ENCODE measurements at regions not wholly inside any gene's neighbourhood (a gene's known extent, or its start where the extent isn't known, plus 50 kb on each side); places are given as distances from the start of the nearest gene placed in this dataset.

- DNase-seq (ENCODE audit: low spot score) = no peak
These were observed 374.8 kb upstream of the TRIB2 start for GRCh38 chr2:12341920-12342319.

DNA sequence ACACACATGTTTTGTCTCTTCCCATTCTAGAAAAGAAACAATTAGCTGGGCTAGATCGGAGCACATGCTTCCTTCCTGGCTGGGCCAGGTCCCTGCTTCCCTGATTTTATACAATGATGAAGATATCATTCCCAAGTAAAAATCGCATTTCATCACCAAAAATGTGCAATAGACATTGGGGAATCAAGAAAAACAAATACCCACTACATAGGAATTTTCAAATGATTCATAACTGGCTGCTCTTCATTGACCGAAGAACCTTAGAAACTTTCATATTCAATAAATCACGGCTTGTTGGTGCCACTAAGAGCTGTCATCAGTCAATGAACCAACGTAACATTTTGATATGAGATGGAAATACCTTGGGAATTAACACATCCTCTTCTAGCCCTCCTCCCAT lies 373.6 kb upstream of the TRIB2 start:
- DNase-seq (ENCODE audit: low spot score) = no peak

GRCh38 chr2:12347066-12347493 lies 369.7 kb upstream of the TRIB2 start:
- peak; percentile 25 for DNase-seq (ENCODE audit: low spot score)

DNA sequence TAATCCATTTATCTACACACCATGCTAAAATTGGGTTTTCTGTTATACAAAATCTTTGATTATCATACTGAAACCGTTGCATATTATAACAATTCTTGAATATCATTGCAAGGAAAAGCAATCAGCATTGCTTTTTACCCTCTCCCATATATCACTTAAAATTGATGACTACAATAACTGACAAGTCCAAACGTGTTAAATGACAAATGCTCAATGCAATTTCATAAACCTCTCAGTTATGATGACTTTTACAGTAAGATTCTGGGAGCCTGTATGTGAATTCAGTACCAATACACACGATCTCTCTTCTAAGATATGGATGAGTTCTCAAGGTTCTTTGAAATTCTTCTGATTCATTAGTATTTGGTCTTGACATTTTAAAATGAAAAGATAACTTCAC lies 368.5 kb upstream of the TRIB2 start:
- no peak for DNase-seq (ENCODE audit: low spot score)

- no peak for DNase-seq (ENCODE audit: low spot score)
These were observed 365.9 kb upstream of the TRIB2 start for GRCh38 chr2:12350821-12351220.

GRCh38 chr2:12352889-12353288 lies 363.8 kb upstream of the TRIB2 start:
- DNase-seq (ENCODE audit: low spot score) = no peak

- no peak for DNase-seq (ENCODE audit: low spot score)
These were observed 355.2 kb upstream of the TRIB2 start for GRCh38 chr2:12361506-12361905.

DNA sequence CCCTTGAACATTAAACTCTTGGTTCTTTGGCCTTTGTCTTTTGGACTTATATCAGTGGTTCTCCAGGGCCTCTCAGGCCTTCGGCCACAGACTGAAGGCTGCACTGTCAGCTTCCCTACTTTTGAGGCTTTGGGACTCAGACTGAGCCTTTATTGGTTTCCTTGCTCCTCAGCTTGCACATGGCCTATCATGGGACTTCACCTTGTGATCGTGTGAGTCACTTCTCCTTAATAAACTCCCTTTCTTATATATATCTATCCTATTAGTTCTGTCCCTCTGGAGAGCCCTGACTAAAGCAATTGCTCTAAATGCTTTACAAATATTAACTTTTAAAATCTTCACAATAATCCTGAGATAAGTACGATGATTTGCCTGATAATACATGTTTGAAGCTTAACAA lies 353.6 kb upstream of the TRIB2 start:
- DNase-seq (ENCODE audit: low spot score) = no peak

DNA sequence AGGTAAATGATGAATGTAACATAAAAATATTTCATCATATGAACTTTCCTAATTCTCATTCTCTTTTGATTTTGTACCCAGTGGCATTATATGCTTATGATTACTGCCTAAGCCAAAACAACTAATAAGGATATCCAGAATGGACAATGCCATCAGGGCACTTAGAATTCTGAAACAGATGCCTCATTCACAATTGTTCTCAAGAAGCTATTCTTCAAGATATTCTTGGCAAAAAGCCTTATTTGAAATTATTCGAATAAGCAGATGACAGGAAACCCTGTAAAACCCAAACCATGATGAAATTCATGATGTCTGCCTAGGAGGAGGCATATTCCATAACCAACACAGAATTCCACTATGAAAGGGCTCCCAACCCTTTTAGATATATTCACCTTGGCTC lies 353.2 kb upstream of the TRIB2 start:
- no peak for DNase-seq (ENCODE audit: low spot score)

GRCh38 chr2:12369566-12369965 lies 347.2 kb upstream of the TRIB2 start:
- no peak for DNase-seq (ENCODE audit: low spot score)

GRCh38 chr2:12376025-12376424 lies 340.7 kb upstream of the TRIB2 start:
- DNase-seq (ENCODE audit: low spot score) = no peak

DNA sequence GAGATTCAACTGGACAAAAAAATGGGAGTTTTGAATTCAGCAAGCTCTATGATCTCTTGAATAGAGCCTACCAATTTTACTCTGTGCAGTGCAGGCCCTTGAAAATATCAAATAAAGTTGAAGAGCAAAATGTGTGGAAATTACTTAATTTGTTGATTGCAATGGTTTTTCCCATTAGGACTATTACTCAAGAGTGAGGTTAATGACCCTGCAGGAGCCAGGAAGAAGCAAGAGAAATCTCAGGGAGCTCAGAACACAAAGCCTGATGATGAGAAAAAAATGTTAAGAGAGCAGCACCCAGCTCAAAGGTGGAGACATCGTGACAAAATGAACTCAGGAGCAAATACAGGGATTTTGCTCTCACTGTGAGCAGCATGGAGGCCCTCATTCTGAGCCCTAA lies 337.6 kb upstream of the TRIB2 start:
- DNase-seq (ENCODE audit: low spot score) = no peak

DNA sequence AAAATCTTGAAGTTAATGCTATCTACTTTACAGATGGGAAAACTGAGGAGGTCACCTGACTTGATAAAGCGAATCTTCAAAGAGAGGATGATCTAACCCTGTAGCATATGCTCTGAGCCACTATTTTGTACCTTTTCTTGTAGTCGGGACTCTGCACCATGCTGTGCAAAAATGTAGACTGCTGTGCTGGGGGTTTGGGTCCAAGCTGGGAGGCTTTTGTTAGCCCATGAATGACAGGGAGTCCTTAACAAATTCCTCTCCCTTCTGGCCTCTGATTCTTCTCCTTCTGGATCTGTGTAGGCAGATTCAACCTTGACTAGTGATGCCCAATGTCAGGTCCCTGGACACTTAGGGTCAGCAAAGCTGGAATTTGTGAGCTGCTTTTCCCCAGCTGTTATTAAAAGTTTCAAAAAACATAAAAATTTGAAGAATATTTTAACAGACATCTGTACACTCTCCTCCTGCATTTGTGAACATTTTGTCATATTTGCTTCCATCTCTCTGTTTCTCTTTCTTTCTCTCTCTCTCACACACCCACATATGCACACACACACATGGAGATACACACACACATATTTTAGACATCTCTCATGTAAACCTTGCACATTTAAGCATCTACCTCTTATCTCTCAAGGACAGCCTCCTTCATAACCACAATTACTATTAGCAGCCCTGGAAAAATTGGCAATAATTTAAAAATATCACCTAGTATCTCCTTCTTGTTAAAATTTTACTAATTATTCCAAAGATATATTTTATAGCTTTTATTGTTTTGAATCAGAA lies 335.0 kb upstream of the TRIB2 start:
- DNase-seq (ENCODE audit: low spot score) = no peak

DNA sequence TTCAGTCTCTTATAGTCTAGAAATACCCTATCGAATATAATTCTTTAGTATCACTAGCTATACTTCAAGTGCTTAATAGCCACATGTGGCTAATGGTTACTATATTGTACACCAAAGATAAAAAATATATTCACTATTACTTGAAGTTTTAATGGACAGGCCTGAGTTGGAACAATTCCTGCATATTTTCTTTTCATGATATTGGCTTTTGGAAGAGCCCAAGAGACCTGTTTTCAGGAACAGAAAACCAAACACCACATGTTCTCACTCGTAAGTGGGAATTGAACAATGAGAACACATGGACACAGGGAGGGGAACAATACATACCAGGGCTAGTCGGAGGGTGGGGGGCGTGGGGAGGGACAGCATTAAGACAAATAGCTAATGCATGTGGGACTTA lies 334.4 kb upstream of the TRIB2 start:
- DNase-seq (ENCODE audit: low spot score) = no peak

DNA sequence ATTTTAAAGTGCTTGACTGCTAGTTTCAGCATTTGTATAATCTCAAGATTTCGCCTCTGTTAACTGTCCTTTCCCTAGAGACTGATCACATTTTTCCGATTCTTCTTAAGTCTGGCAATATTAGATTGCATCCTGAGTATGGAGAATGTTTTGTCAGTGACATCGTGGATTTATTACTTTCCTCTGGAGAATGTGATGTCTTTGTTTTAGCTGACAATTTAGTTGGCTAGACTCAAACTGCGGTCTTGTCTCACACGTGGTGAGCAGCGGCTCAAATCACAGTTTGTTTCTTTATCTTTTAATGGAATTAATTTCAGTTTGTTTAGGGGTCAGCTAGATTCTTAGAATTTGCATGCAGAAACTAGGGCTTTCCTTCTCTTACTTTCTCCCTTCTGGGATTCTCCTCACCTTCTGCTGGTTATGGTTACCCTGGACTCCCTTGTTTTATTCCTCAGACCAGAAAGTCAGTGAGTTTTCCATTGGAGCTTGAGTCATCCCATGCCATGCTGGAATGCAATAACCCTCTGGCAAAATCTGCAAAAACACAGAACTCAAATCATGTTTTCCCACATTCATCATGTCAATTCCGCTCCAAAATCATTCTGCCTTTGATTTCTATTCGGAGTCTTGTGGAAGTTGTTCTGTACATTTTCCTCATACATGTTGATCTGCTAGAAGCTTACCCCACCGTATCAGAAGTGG lies 327.2 kb upstream of the TRIB2 start:
- peak; percentile 44 for DNase-seq (ENCODE audit: low spot score)

- peak; percentile 85 for DNase-seq (ENCODE audit: low spot score)
These were observed 325.6 kb upstream of the TRIB2 start for GRCh38 chr2:12391116-12391515.

DNA sequence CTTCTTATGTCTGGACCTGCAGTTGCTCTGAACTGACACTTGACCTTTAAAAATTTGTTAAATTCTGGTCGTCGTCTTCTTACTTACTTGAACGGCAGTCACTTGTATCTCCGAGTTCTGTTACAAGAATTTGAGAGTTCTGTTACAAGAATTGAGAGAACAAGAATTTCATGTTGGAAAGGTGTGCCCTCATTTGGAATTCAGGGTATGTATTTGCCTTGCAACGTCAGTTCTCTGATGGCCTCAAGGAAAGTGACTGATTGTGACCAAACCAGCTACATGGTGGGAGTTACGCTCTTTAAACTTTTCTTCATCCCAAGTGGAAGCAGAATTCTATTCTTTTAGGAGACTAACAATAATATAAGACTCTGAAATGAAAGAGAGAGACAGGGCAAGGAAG lies 320.0 kb upstream of the TRIB2 start:
- DNase-seq (ENCODE audit: low spot score) = peak; percentile 27

DNA sequence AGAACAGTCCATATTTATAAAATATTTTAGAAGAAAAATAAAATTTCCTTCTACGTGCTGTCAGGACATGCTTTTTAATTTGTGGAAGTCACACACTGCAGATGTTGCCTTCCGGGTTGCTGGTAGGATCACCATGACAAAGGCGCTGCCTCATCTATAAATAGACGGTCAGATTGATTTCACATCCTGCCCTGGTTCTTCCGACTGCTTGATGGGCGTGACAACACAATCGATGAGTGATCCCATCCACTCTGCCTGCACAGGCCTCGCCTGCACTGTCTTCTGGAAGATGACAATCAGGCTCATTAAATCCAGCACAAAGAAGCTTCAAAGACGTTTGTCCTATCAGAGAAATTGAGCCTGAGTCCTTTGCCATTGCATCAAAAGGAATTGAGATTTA lies 318.9 kb upstream of the TRIB2 start:
- DNase-seq (ENCODE audit: low spot score) = peak; percentile 15

DNA sequence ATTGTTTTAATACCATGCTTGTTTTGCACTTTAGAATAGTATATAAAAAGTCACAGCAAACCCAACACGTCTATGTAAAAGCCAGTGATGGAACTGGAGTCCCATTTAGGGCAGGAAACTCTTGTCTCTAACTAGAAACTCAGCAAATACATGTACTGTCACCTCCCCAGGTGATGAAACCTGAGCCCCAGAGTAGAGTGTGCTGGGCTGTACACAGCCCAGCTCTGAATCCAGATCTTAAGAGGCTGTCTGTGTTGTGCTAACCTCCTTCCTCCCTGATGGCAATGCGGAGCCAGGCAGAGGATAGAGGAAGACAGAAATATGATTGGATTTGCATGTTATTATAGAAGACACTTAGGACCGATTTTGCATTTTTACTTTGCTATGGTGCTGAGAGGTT lies 317.5 kb upstream of the TRIB2 start:
- DNase-seq (ENCODE audit: low spot score) = peak; percentile 24

DNA sequence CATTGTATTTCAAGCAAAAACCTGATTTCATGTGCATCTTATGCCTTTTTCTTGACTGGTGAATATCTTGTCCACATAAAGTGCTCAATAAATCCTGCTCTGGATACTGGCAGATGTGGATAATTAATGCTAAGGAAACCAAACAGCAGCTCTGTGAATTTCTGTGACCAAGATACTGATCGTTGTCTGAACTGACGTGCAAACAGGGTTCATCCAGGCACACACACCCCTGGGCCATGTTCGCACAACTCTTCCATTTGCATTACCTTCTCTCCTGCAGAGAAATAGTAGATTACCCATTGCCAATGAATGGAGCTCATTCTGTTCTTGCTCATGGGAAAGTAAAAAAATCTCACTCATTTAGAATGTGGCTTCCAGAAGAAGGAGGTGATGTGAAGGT lies 316.2 kb upstream of the TRIB2 start:
- no peak for DNase-seq (ENCODE audit: low spot score)

- no peak for DNase-seq (ENCODE audit: low spot score)
These were observed 314.1 kb upstream of the TRIB2 start for GRCh38 chr2:12402440-12403139.

DNA sequence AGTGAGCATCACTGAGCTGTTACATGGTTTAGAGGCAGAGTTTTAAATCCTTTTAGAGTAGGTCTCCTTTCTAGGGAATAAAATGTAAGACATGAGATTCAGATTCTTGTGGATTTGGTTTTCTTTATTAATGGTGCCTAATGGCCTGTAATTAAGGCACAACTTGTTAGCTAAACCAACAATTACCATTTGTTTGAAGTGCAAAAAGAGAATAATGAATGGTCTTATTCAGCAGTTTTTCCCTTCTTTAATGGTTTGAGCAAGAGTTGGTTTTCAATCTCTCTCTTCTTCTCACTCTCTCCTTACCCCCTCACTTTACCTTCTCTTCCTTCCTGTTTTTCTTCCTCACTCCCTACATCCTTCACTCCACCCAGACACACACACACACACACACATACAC lies 312.2 kb upstream of the TRIB2 start:
- DNase-seq (ENCODE audit: low spot score) = no peak

GRCh38 chr2:12407160-12407559 lies 309.6 kb upstream of the TRIB2 start:
- no peak for DNase-seq (ENCODE audit: low spot score)
